NK-92 treated with Interleukin-12 subunit alpha and Interleukin-12 subunit beta, amount 100 ng/mL, for 24 hours (cell line): ENCODE measurements at regions not wholly inside any gene's neighbourhood (a gene's known extent, or its start where the extent isn't known, plus 50 kb on each side); places are given as distances from the start of the nearest gene placed in this dataset.
"Not testable (repeated sequence)": the region's sequence is repeated elsewhere in the genome, so short reads cannot be mapped to it uniquely, and the experiment has no call there.

Source experiments
- DNase-seq: peaks from one replicate; lab custom pipeline; 2025; lab: John Stamatoyannopoulos, UW

- no peak for DNase-seq
These were observed 279.9 kb downstream of the CD83 start for GRCh38 chr6:14397518-14397901.

- DNase-seq: no peak
These were observed 281.4 kb downstream of the CD83 start for GRCh38 chr6:14398953-14399352.

GRCh38 chr6:14399635-14400034, 282.1 kb downstream of the CD83 start:
- DNase-seq: no peak

- DNase-seq: no peak
These were observed 283.7 kb downstream of the CD83 start for GRCh38 chr6:14401246-14401645.

GRCh38 chr6:14406614-14407331, 289.2 kb downstream of the CD83 start:
- DNase-seq: no peak

- DNase-seq: no peak
These were observed 290.9 kb downstream of the CD83 start for GRCh38 chr6:14408446-14408845.

GRCh38 chr6:14412026-14412425, 294.5 kb downstream of the CD83 start:
- no peak for DNase-seq

- no peak for DNase-seq
These were observed 297.9 kb downstream of the CD83 start for GRCh38 chr6:14415452-14415851.

GRCh38 chr6:14417377-14417776, 299.8 kb downstream of the CD83 start:
- DNase-seq: no peak

GRCh38 chr6:14419224-14419623, 301.7 kb downstream of the CD83 start:
- DNase-seq: not testable (repeated sequence)

- DNase-seq: no peak
These were observed 304.5 kb downstream of the CD83 start for GRCh38 chr6:14422061-14422460.

GRCh38 chr6:14422917-14423316, 305.3 kb downstream of the CD83 start:
- no peak for DNase-seq

GRCh38 chr6:14423330-14423729, 305.8 kb downstream of the CD83 start:
- DNase-seq: no peak

GRCh38 chr6:14423955-14424354, 306.4 kb downstream of the CD83 start:
- no peak for DNase-seq

GRCh38 chr6:14425805-14426204, 308.2 kb downstream of the CD83 start:
- no peak for DNase-seq

GRCh38 chr6:14426281-14426680, 308.7 kb downstream of the CD83 start:
- DNase-seq: no peak

GRCh38 chr6:14428269-14428668, 310.7 kb downstream of the CD83 start:
- no peak for DNase-seq

- no peak for DNase-seq
These were observed 311.8 kb downstream of the CD83 start for GRCh38 chr6:14429396-14429795.

- DNase-seq: no peak
These were observed 312.6 kb downstream of the CD83 start for GRCh38 chr6:14430218-14430617.

GRCh38 chr6:14431385-14432330, 314.1 kb downstream of the CD83 start:
- no peak for DNase-seq

- DNase-seq: no peak
These were observed 317.5 kb downstream of the CD83 start for GRCh38 chr6:14434916-14435690.

- no peak for DNase-seq
These were observed 319.1 kb downstream of the CD83 start for GRCh38 chr6:14436592-14437132.
